ENCODE measurements at regions not wholly inside any gene's neighbourhood (a gene's known extent, or its start where the extent isn't known, plus 50 kb on each side); places are given as distances from the start of the nearest gene placed in this dataset.

GRCh38 chr13:106374631-106375030 lies 160.8 kb downstream of the EFNB2 start:
- TF ChIP-seq CTCF (IDR thresholded peaks at IDR 0.05), result no peak
- no peak for TF ChIP-seq POLR2A (IDR thresholded peaks at IDR 0.05)
